ENCODE measurements at regions not wholly inside any gene's neighbourhood (a gene's known extent, or its start where the extent isn't known, plus 50 kb on each side); places are given as distances from the start of the nearest gene placed in this dataset.

- TF ChIP-seq POLR2A (IDR thresholded peaks at IDR 0.05) (no peak), CTCF (IDR thresholded peaks at IDR 0.05) (no peak)
Observed at GRCh38 chr6:170143401-170144150, 147.3 kb downstream of the DLL1 start.
